Mononuclear cell (primary cell): ENCODE measurements at regions not wholly inside any gene's neighbourhood (a gene's known extent, or its start where the extent isn't known, plus 50 kb on each side); places are given as distances from the start of the nearest gene placed in this dataset.
"Not testable (repeated sequence)": the region's sequence is repeated elsewhere in the genome, so short reads cannot be mapped to it uniquely, and the experiment has no call there.

ENCODE experiments used
- H3K27me3 ChIP-seq: 2 replicates; pipeline ENCODE4 v1.6.0; 2011; ENCODE audit warnings: low read length, control low read depth; ENCODE audit not compliant: insufficient read depth
- H3K4me1 ChIP-seq: 2 replicates; pipeline ENCODE4 v1.5.1; 2011; ENCODE audit warnings: mild to moderate bottlenecking, low read length, control low read depth; ENCODE audit not compliant: insufficient read depth
- H3K4me3 ChIP-seq: 2 replicates; pipeline ENCODE4 v1.5.1; 2011; ENCODE audit warnings: mild to moderate bottlenecking, low read length, moderate library complexity
- H3K9me3 ChIP-seq: 2 replicates; pipeline ENCODE4 v1.5.1; 2011; ENCODE audit warnings: low read depth, mild to moderate bottlenecking, control low read depth, low read length

DNA sequence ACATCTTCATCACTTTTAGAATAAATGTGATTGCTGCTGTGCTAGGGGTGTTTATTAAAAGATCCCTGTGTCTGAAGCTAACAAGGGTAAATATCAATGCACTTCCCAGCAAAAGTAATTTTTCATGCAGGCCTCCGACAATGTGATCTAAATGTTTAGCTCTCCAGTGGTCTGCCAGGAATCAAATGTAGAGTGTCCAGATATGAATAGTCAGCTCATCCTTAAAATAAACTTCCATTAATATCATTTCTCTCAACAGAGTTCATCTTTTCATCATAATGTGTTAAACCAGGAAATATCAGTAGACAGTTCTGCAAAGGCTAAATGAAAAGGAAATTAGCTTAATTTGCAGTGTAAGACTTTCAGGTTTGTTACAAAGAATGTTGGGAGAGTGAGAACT lies 102.2 kb upstream of the EGFL6 start:
- Histone ChIP-seq H3K9me3 (no peaks in the 10 kb centered on the region), H3K4me1 (no peaks in the 10 kb centered on the region), H3K4me3 (no peak overlapping the region), H3K27me3 (no peaks in the 10 kb centered on the region)

DNA sequence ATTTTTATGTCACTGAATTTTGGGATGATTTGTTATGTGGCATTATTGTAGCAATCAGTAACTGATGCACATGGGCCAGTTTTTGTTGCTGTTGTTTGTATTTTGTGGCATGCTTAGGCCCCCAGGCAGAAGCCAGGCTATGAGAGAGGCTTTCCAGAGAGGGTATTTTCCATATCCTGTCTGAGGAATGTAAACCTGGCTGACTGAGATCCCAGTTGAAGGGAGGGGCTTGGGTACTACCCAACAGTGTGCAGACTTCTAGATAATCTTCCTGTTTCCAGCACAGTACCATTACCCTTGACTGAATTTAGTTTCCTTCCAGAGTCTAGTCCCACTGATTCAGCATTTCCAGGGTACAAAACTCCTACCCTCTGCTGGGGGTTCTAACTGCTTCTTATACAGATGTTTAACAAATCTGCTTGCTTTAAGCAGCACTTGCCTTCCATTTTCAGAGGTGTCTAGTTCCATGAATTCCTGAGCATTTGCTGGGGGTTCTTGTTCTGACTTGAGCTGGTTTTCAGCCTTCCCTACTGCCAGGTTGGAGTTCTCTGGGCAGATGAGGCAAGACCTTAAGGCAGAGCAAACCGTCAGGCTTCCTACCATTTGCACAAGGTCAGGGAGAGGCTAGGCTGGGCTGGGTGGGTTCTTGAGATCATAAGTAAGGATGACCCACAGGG lies 104.7 kb upstream of the EGFL6 start:
- Histone ChIP-seq H3K27me3 (no peaks in the 10 kb centered on the region), H3K9me3 (no peaks in the 10 kb centered on the region), H3K4me3 (no peak overlapping the region), H3K4me1 (no peaks in the 10 kb centered on the region)

DNA sequence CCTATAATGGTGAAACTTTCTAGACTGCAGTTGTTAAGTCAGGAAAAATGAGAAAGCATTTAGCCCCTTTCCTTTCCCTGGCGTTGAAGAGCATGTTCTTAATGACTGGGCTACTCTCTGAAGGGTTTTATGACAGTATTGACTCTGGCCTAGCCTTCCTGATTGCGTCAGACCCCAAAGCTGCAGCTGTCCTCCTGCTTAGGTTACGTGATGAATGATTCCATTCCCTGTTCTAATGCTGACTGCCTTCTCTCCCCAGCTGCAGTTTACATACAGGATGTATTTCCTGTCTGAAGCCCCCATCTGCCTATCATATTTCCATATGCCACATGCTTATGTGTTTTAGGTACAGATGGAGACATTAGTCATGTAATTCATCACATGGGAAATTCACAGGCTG lies 105.8 kb upstream of the EGFL6 start:
- no peaks in the 10 kb centered on the region for H3K27me3 ChIP-seq
- no peaks in the 10 kb centered on the region for H3K4me1 ChIP-seq
- H3K4me3 ChIP-seq: no peak overlapping the region
- H3K9me3 ChIP-seq: no peaks in the 10 kb centered on the region

DNA sequence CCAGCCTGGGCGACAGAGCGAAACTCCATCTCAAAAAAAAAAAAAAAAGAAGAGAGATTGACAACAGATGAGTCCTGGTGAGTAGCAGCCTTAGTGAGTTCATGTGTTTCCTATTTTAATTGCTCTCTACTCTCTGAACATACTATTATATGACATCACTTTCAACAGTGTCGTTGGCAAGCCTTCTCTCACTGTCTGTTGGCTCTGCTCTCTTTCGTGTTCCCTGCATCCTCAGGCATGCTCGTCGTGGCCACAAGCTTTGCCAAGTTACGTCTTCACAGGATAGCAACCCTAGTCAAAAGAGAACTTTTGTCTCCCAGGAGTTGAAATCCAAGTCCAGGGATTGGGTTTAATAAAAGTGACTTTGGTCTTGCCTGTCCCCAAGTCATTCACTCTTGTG lies 117.1 kb upstream of the EGFL6 start:
- no peaks in the 10 kb centered on the region for H3K4me1 ChIP-seq
- no peak overlapping the region for H3K4me3 ChIP-seq
- H3K9me3 ChIP-seq: no peaks in the 10 kb centered on the region
- H3K27me3 ChIP-seq: no peaks in the 10 kb centered on the region

DNA sequence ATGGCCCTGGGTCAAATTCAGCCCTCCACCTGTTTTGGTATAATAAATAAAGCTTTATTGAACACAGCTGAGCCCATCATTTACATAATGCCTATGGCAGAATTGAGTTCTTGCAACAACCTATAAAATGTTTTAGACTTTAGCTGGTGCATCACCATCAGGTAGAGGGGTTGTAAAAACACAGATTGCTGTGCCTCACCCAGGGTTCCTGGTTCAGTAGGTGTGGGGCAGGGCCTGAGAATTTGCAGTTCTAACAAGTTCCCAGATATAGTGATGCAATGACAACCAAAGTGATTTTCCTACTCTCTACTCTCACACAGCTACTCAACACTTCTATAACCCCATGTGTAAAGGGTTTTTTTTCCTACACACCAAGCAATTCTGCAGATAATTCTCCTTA lies 120.0 kb upstream of the EGFL6 start:
- Histone ChIP-seq H3K9me3 (no peaks in the 10 kb centered on the region), H3K4me1 (no peaks in the 10 kb centered on the region), H3K27me3 (no peaks in the 10 kb centered on the region), H3K4me3 (no peak overlapping the region)

DNA sequence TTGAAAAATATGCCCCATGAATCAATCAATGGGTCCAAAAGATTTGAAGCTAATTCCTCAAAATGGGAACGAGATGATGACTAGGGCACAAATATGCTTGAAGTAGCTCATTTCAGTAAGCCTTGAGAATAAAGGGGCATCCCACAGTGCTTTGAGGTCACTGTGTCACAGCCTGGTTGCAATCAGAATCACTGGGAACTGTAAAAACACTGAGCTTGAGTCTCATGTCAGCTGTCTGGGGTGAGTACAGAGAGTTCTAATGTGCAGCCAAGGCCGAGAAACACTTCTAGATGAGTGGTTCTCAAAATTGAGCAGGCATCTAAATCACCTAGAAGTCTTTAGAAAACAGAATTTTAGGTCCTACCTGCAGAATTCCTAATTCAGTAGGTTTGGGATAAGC lies 120.5 kb upstream of the EGFL6 start:
- Histone ChIP-seq H3K27me3 (no peaks in the 10 kb centered on the region), H3K9me3 (no peaks in the 10 kb centered on the region), H3K4me1 (no peaks in the 10 kb centered on the region), H3K4me3 (no peak overlapping the region)

DNA sequence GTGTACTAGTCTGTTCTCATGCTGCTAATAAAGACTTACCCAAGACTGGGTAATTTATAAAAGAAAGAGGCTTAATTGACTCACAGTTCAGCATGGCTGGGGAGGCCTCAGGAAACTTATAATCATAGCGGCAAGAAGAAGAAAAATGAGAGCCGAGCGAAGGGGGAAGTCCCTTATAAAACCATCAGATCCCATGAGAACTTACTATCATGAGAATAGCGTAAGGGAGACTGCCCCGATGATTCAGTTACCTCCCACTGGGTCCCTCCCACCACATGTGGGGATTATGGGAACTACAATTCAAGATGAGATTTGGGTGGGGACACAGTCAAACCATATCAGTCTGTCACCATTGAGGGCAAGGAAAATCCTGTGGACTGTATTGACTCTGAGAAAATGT lies 121.8 kb upstream of the ATXN3L start:
- not testable (repeated sequence) for H3K27me3 ChIP-seq, H3K9me3 ChIP-seq, H3K4me3 ChIP-seq, H3K4me1 ChIP-seq

DNA sequence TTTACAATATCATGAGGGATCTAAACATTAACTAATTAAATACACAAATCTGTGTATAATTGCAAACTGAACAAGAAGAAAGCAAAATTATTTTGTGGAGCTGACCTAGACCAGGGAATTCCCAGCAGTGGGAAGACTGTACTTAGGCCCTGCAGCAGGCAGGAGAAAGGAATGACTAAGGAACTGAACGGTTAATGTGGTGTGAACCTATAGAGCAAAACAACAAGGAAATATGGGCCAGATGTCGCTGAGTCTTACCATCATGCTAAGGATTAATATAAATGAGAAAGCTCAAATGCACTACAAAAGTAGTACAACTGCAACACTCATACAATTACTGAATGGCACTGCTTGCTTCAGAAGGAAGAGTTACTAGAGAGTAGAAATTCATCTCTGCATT lies 120.3 kb upstream of the ATXN3L start:
- Histone ChIP-seq H3K9me3 (no peaks in the 10 kb centered on the region), H3K4me3 (no peak overlapping the region), H3K4me1 (no peaks in the 10 kb centered on the region), H3K27me3 (no peaks in the 10 kb centered on the region)

DNA sequence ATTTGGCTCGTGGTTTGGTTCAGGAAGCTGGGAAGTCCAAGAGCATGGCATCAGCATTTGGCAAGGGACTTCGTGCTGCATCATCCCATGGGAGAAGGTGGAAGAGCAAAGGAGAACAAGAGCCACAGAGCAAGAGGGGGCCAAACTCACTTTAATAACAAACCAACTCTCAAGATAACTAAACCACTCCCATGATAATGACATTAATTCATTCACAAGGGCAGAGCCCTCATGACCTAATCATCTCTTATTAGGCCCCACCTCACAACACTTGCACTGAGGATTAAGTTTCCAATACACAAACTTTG lies 113.4 kb upstream of the ATXN3L start:
- H3K27me3 ChIP-seq: no peaks in the 10 kb centered on the region
- H3K9me3 ChIP-seq: no peaks in the 10 kb centered on the region
- no peak overlapping the region for H3K4me3 ChIP-seq
- no peaks in the 10 kb centered on the region for H3K4me1 ChIP-seq

DNA sequence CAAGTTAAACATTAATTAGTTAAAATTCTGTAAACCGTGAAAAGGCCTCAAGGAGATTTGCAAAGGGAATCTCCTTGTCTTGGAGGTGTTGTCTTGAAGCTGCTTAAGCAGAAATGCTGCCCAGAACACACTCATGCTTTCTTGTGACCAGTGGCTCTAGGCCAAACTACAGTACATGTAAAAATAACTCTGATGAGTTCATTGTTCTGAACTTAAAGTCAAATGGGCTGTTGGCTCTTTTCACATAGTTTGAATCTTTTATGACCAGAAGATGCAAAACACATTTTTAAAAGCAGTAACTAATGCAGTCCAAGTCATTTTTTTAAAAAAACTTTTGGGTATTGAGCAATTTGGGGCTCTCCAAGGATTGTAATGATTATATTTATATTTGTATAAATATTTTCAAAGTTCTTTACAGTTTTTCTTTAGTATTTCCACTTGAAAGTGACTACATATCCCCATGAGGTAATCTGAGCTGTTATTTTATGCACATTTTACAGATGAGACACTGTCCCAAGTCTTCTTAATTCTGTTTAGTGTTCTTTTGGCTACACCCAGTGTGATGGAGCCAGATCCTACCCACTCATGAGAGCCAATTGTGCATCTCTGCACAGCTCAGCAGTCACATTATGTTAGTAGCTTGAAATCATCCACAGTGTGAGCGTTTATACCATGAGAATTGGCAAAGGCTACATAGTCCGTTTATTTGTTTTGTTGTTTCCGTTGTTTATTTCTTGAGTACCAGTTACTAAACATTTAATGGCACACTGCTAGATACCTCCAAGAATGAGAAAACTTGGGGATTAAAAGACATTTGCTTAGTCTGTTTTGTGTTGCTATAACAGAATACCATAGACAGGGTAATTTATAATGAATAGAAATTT lies 112.8 kb upstream of the ATXN3L start:
- H3K9me3 ChIP-seq: no peaks in the 10 kb centered on the region
- H3K4me3 ChIP-seq: no peak overlapping the region
- no peaks in the 10 kb centered on the region for H3K4me1 ChIP-seq
- H3K27me3 ChIP-seq: no peaks in the 10 kb centered on the region

DNA sequence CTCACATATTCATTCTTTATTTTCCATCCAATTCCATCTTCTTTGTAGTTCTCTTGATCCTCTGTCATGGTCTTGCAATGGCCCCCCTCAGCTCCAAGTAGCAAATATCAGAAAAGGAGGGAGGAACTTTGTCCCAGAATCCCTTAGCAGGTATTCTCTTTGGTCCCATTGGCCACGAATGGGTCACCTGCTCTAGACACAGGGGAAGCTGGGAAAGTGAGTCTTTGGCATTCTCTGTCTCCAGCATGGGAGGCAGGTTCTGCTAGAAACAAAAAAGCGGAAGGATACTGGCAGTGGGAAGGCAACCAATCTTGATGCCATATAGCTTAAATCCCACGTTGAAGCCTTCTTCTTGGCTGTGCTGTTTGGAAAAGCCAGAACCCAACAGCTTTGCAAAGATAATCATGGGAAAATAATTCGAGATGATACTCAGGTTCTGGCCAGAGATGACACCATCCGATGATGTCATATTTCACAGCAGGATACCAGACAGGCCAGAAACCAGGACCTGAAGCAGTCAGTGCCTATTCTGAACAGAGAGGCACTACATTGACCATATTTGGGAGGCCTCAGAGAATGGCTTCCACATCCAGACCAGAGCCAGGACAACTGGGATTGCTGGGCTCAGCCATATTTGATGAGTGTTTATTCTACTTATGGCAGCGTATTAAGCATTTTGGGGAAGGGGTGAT lies 110.4 kb upstream of the ATXN3L start:
- Histone ChIP-seq H3K4me3 (no peak overlapping the region), H3K9me3 (no peaks in the 10 kb centered on the region), H3K27me3 (no peaks in the 10 kb centered on the region), H3K4me1 (no peaks in the 10 kb centered on the region)

DNA sequence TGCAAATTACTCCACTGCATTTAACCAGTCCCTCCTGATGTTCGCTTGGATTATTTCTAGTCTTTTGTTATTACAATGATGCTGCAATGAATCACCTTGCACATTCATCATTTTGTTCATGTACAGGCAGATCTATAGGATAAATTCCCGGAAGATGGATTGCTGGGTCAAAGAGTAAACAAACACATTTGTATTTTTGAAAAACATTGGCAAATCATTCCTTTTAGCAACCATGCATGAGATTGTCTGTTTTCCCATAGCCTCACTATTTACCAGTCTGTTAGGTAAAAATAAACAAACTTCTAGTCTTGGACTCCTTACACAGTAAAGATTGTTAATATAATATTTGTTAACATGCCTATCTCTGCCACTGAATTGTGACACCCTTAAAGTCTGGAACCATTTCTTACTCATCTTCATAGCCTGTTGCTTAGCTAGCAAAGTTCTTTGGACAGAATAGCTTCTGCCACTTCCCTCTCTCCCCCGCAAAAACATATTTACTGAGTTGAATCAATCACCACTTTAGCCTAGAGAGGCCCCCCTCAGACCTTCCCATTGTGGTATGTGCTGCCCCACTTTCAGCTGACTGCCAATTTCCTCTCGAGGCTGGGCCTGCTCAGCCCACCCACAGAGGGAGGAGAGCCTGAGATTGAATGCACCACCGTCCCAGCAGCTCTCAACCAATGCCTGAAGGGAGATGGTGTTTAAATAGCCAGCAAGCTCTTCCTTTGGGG lies 108.4 kb upstream of the ATXN3L start:
- H3K9me3 ChIP-seq: no peaks in the 10 kb centered on the region
- no peaks in the 10 kb centered on the region for H3K4me1 ChIP-seq
- no peak overlapping the region for H3K4me3 ChIP-seq
- H3K27me3 ChIP-seq: no peaks in the 10 kb centered on the region

DNA sequence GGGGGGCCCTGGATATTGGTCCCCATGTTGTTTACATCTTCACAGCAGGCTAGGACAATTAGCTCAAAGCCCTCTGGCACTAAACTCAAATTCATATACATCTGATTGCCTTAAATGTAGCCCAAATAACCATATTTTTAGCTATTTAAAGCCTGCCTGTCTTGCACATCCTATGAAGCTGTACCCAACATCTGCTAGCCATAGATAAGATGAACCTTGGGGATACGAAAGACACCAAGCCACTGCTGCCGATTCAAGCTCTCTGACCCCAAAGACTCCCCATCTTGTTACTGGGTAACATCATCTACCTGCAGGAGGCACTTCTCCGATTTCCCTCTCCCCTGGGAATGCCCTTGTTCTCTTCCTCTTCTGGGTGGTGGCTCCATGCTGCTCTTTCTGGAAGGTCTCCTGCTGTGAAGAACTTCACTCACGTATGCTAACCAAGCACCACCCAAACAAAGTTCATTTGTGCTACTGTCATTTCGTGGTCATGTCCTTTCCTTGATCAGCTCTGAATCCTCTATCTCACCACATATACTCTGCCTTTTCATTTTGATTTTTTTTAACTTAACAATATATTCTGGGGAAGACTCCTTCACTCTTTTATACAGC lies 107.7 kb upstream of the ATXN3L start:
- Histone ChIP-seq H3K9me3 (no peaks in the 10 kb centered on the region), H3K27me3 (no peaks in the 10 kb centered on the region), H3K4me3 (no peak overlapping the region), H3K4me1 (no peaks in the 10 kb centered on the region)

DNA sequence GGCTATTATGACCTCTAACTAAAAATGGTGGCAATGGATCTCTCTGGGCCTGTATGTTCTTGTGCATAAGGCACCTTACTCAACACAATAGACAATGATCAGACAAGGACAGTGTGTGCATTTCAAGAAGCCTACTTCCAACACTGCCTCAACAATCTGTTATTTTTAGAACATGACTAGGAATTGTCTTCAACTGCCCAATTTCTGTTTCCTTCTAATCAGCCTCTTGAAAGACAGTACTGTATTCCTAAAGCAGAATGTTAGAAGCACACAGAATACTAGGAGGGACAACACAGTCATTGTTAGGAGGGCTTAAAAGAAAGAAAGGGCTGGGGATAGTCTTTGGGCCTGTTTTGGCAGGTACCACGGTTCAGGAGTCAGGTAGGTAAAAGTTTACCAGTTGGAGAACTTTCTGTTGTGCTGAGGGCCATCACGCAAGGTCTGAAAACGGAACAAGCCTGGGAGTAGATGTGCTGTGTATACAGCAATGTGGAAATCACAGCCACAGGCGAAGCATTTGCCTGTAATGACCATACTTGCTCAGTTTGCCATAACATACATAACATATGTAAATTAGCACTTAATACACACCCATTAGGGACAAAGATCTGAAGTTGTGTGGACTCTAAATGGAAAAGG lies 100.8 kb upstream of the ATXN3L start:
- no peak overlapping the region for H3K4me3 ChIP-seq
- no peaks in the 10 kb centered on the region for H3K9me3 ChIP-seq
- no peaks in the 10 kb centered on the region for H3K4me1 ChIP-seq
- no peaks in the 10 kb centered on the region for H3K27me3 ChIP-seq
